DOHH2 (cell line): ENCODE measurements at regions not wholly inside any gene's neighbourhood (a gene's known extent, or its start where the extent isn't known, plus 50 kb on each side); places are given as distances from the start of the nearest gene placed in this dataset.

Source experiments
- H3F3A ChIP-seq: fragments of 200-600 bp; sonication (generic), shearing (Covaris generic); 2 replicates; pipeline ENCODE4 v1.6.0; 2016; ENCODE audit warnings: antibody characterized with exemption, mild to moderate bottlenecking; ENCODE audit not compliant: control insufficient read depth, insufficient read depth
- H3K27ac ChIP-seq: fragments of 200-600 bp; sonication (generic); 2 replicates; pipeline ENCODE4 v1.5.1; 2014; ENCODE audit warnings: low read depth, mild to moderate bottlenecking, low read length, moderate library complexity
- H3K27me3 ChIP-seq: fragments of 200-600 bp; sonication (generic); 2 replicates; pipeline ENCODE4 v1.6.1; 2014; ENCODE audit warnings: mild to moderate bottlenecking, low read length, mixed read lengths; ENCODE audit not compliant: control insufficient read depth
- H3K36me3 ChIP-seq: fragments of 200-600 bp; sonication (generic); 2 replicates; pipeline ENCODE4 v1.6.1; 2014; ENCODE audit warnings: mild to moderate bottlenecking, low read length, moderate library complexity, mixed read lengths; ENCODE audit not compliant: control insufficient read depth
- H3K4me1 ChIP-seq: fragments of 200-600 bp; sonication (generic); 2 replicates; pipeline ENCODE4 v1.6.1; 2014; ENCODE audit warnings: mild to moderate bottlenecking, low read length, mixed read lengths; ENCODE audit not compliant: control insufficient read depth
- H3K4me2 ChIP-seq: fragments of 200-600 bp; sonication (generic); 2 replicates; pipeline ENCODE4 v1.6.0; 2014; ENCODE audit warnings: mild to moderate bottlenecking, low read length, moderate library complexity
- H3K4me3 ChIP-seq: fragments of 200-600 bp; sonication (generic); 2 replicates; pipeline ENCODE4 v1.5.1; 2014; ENCODE audit warnings: mild to moderate bottlenecking, low read length, mixed read lengths
- H3K79me2 ChIP-seq: fragments of 200-600 bp; sonication (generic); 2 replicates; pipeline ENCODE4 v1.6.1; 2014; ENCODE audit warnings: mild to moderate bottlenecking, low read length, mixed read lengths; ENCODE audit not compliant: control insufficient read depth
- H3K9me2 ChIP-seq: fragments of 200-600 bp; sonication (generic); replicated peaks from 2 replicates; pipeline ENCODE4 v1.6.1; 2014; ENCODE audit warnings: mild to moderate bottlenecking, low read length, mixed read lengths; ENCODE audit not compliant: control insufficient read depth
- H3K9me3 ChIP-seq: fragments of 200-600 bp; sonication (generic); 2 replicates; pipeline ENCODE4 v1.6.1; 2014; ENCODE audit warnings: antibody characterized with exemption, low read length, mixed read lengths; ENCODE audit not compliant: control insufficient read depth, insufficient read depth
- H4K20me1 ChIP-seq: fragments of 200-600 bp; sonication (generic); 2 replicates; pipeline ENCODE4 v1.6.0; 2014; ENCODE audit warnings: low read depth, mild to moderate bottlenecking, antibody characterized with exemption, low read length, moderate library complexity; ENCODE audit not compliant: control insufficient read depth, insufficient read depth
- CTCF ChIP-seq: fragments of 200-600 bp; sonication (generic); IDR thresholded peaks from one replicate; pipeline ENCODE4 v1.5.1; 2014; ENCODE audit warnings: antibody characterized with exemption, mild to moderate bottlenecking, low read depth, low read length; ENCODE audit not compliant: poor library complexity, severe bottlenecking
- EZH2phosphoT487 ChIP-seq: fragments of 200-600 bp; sonication (generic); IDR thresholded peaks from 2 replicates; pipeline ENCODE4 v1.6.1; 2017; ENCODE audit warnings: borderline replicate concordance, mild to moderate bottlenecking, antibody characterized with exemption, low read length, moderate library complexity, mixed read lengths

- H3K27me3 ChIP-seq = no peaks in the 10 kb centered on the region
- no peak overlapping the region for H3K4me2 ChIP-seq
- H3K4me3 ChIP-seq = no peak overlapping the region
- no peaks in the 10 kb centered on the region for H3K9me2 ChIP-seq
- H3K79me2 ChIP-seq = no peaks in the 10 kb centered on the region
- no peaks in the 10 kb centered on the region for H3F3A ChIP-seq
- H4K20me1 ChIP-seq = no peaks in the 10 kb centered on the region
- TF ChIP-seq EZH2phosphoT487 (no peak), CTCF (no peak)
- H3K36me3 ChIP-seq = no peaks in the 10 kb centered on the region
- no peaks in the 10 kb centered on the region for H3K4me1 ChIP-seq
- H3K27ac ChIP-seq = no peak overlapping the region
- H3K9me3 ChIP-seq = no peaks in the 10 kb centered on the region
These were observed 488.2 kb upstream of the PTBP2 start for GRCh38 chr1:96233422-96233821.

DNA sequence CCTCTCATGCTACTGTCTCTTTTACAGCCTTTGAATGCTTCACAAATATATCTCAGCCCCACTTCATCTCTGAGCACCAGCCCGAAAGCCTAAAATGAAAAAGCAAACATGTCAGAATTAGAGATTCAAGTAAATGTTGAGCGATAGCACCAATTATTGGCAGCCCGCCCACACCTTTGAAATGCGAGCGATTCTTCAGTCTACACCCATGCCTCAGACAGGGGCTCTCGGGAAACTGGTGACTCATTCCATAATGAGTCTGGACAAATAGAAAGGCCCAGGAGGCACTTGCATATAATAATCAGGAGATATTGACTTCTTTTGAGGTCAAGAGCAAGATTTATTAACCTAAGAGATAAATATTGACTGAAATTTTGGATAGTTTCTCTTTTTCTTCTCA, 487.3 kb upstream of the PTBP2 start:
- Histone ChIP-seq H3K9me2 (no peaks in the 10 kb centered on the region), H3K27ac (no peak overlapping the region), H3K9me3 (no peaks in the 10 kb centered on the region), H3K4me3 (no peak overlapping the region), H3F3A (no peaks in the 10 kb centered on the region), H3K4me2 (no peak overlapping the region), H3K36me3 (no peaks in the 10 kb centered on the region), H3K79me2 (no peaks in the 10 kb centered on the region), H4K20me1 (no peaks in the 10 kb centered on the region), H3K4me1 (no peaks in the 10 kb centered on the region), H3K27me3 (no peaks in the 10 kb centered on the region)
- TF ChIP-seq EZH2phosphoT487 (no peak), CTCF (no peak)

- no peaks in the 10 kb centered on the region for H3K4me1 ChIP-seq
- no peaks in the 10 kb centered on the region for H3F3A ChIP-seq
- no peaks in the 10 kb centered on the region for H3K79me2 ChIP-seq
- H3K9me2 ChIP-seq = no peaks in the 10 kb centered on the region
- H3K4me3 ChIP-seq = no peak overlapping the region
- H3K27me3 ChIP-seq = no peaks in the 10 kb centered on the region
- no peak overlapping the region for H3K4me2 ChIP-seq
- H3K27ac ChIP-seq = no peak overlapping the region
- H4K20me1 ChIP-seq = no peaks in the 10 kb centered on the region
- TF ChIP-seq CTCF = peak; percentile 62
- TF ChIP-seq EZH2phosphoT487 = no peak
- no peaks in the 10 kb centered on the region for H3K36me3 ChIP-seq
- no peaks in the 10 kb centered on the region for H3K9me3 ChIP-seq
These were observed 485.3 kb upstream of the PTBP2 start for GRCh38 chr1:96236156-96236739.

- Histone ChIP-seq H3K27ac (no peak overlapping the region), H3K36me3 (no peaks in the 10 kb centered on the region), H3K9me2 (no peaks in the 10 kb centered on the region), H3K9me3 (no peaks in the 10 kb centered on the region), H3F3A (no peaks in the 10 kb centered on the region), H3K79me2 (no peaks in the 10 kb centered on the region), H4K20me1 (no peaks in the 10 kb centered on the region), H3K4me1 (no peaks in the 10 kb centered on the region), H3K27me3 (no peaks in the 10 kb centered on the region), H3K4me3 (no peak overlapping the region), H3K4me2 (no peak overlapping the region)
- TF ChIP-seq EZH2phosphoT487 (no peak), CTCF (no peak)
These were observed 483.2 kb upstream of the PTBP2 start for GRCh38 chr1:96238426-96238825.
